ENCODE measurements at regions not wholly inside any gene's neighbourhood (a gene's known extent, or its start where the extent isn't known, plus 50 kb on each side); places are given as distances from the start of the nearest gene placed in this dataset.

DNA sequence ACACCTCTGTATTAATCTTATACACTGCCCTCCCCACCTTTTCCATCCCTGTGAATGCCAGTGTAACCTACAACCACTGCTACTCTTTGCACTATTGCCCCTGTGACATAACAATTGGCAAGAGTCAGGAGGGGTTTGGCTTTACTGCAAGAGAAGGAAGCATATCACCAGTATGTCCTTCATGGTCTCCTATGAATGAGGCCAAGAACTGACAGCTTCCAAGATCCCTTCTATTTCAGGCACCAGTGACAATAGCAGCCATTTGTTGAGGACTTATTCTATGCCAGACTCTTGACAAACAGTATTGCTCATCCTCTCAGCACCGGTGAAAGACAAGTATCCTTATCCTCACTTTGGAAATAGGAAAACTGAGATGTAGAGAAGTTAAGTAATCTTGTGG lies 363.9 kb downstream of the MID1IP1 start:
- TF ChIP-seq, protein P1, sequence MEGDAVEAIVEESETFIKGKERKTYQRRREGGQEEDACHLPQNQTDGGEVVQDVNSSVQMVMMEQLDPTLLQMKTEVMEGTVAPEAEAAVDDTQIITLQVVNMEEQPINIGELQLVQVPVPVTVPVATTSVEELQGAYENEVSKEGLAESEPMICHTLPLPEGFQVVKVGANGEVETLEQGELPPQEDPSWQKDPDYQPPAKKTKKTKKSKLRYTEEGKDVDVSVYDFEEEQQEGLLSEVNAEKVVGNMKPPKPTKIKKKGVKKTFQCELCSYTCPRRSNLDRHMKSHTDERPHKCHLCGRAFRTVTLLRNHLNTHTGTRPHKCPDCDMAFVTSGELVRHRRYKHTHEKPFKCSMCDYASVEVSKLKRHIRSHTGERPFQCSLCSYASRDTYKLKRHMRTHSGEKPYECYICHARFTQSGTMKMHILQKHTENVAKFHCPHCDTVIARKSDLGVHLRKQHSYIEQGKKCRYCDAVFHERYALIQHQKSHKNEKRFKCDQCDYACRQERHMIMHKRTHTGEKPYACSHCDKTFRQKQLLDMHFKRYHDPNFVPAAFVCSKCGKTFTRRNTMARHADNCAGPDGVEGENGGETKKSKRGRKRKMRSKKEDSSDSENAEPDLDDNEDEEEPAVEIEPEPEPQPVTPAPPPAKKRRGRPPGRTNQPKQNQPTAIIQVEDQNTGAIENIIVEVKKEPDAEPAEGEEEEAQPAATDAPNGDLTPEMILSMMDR (IDR thresholded peaks at IDR 0.05): no peak
- TF ChIP-seq POLR2A (IDR thresholded peaks at IDR 0.05): no peak

Measured in uterus (tissue), 2 donors.